Muscle of leg (tissue), 3 donors: ENCODE measurements at regions not wholly inside any gene's neighbourhood (a gene's known extent, or its start where the extent isn't known, plus 50 kb on each side); places are given as distances from the start of the nearest gene placed in this dataset.
"Not testable (repeated sequence)": the region's sequence is repeated elsewhere in the genome, so short reads cannot be mapped to it uniquely, and the experiment has no call there.

Source experiments
- DNase-seq: peaks from one replicate; pipeline ENCODE4 v3.0.0; 2013
- H3K27ac ChIP-seq: one replicate; pipeline ENCODE4 v1.5.1; 2013; ENCODE audit warnings: mild to moderate bottlenecking, low read length, control low read depth
- H3K27me3 ChIP-seq: one replicate; pipeline ENCODE4 v1.6.1; 2013; ENCODE audit warnings: low read length; ENCODE audit not compliant: control insufficient read depth, insufficient read depth
- H3K36me3 ChIP-seq: one replicate; pipeline ENCODE4 v1.6.1; 2013; ENCODE audit warnings: low read length; ENCODE audit not compliant: control insufficient read depth, insufficient read depth
- H3K4me1 ChIP-seq: one replicate; pipeline ENCODE4 v1.6.1; 2013; ENCODE audit warnings: low read length; ENCODE audit not compliant: control insufficient read depth, insufficient read depth
- H3K4me3 ChIP-seq: one replicate; pipeline ENCODE4 v1.5.1; 2013; ENCODE audit warnings: low read length, control low read depth
- H3K9me3 ChIP-seq: replicated peaks from 2 replicates; pipeline ENCODE4 v1.6.1; 2013; ENCODE audit warnings: low read depth, low read length; ENCODE audit not compliant: control insufficient read depth
- WGBS: methylation state at CpG from one replicate; pipeline ENCODE4 v1.1.5; 2013; ENCODE audit warnings: missing lambda C conversion rate; ENCODE audit not compliant: insufficient coverage; 5-methylcytosine and 5-hydroxymethylcytosine counted together

- WGBS = no CpG with 5 or more reads among the region's 9 CpGs
Observed at GRCh38 chr14:105902899-105903165, 376.4 kb downstream of the TMEM121 start.

GRCh38 chr14:105903971-105904370, 377.6 kb downstream of the TMEM121 start:
- H3K9me3 ChIP-seq = peaks cover 55% of the 10 kb centered on the region
- H3K4me1 ChIP-seq = no peaks in the 10 kb centered on the region
- no peak overlapping the region for H3K27ac ChIP-seq
- WGBS = 92% methylated on average over 9 of the region's 9 CpGs
- no peaks in the 10 kb centered on the region for H3K36me3 ChIP-seq
- H3K4me3 ChIP-seq = no peak overlapping the region
- no peak for DNase-seq
- no peaks in the 10 kb centered on the region for H3K27me3 ChIP-seq

More at GRCh38 chr14:105902899-105903165, 376.4 kb downstream of the TMEM121 start:
- not testable (repeated sequence) for H3K36me3 ChIP-seq, H3K27ac ChIP-seq, H3K4me1 ChIP-seq, H3K4me3 ChIP-seq, DNase-seq, H3K27me3 ChIP-seq
- peaks cover 62% of the 10 kb centered on the region for H3K9me3 ChIP-seq

- Histone ChIP-seq H3K27ac (no peak overlapping the region), H3K36me3 (no peaks in the 10 kb centered on the region), H3K4me1 (no peaks in the 10 kb centered on the region), H3K9me3 (peaks cover 52% of the 10 kb centered on the region), H3K4me3 (no peak overlapping the region), H3K27me3 (no peaks in the 10 kb centered on the region)
- no peak for DNase-seq
- 64% methylated on average over 2 of the region's 11 CpGs for WGBS
Observed at GRCh38 chr14:105904379-105904778, 378.0 kb downstream of the TMEM121 start.

GRCh38 chr14:105905456-105905855, 379.1 kb downstream of the TMEM121 start:
- Histone ChIP-seq H3K4me3 (no peak overlapping the region), H3K4me1 (no peaks in the 10 kb centered on the region), H3K27ac (no peak overlapping the region), H3K36me3 (no peaks in the 10 kb centered on the region), H3K27me3 (no peaks in the 10 kb centered on the region), H3K9me3 (peaks cover 43% of the 10 kb centered on the region)
- 90% methylated on average over 6 of the region's 11 CpGs for WGBS
- no peak for DNase-seq

- peaks cover 27% of the 10 kb centered on the region for H3K9me3 ChIP-seq
- H3K4me1 ChIP-seq = no peaks in the 10 kb centered on the region
- 83% methylated on average over 2 of the region's 3 CpGs for WGBS
- DNase-seq = no peak
- no peaks in the 10 kb centered on the region for H3K27me3 ChIP-seq
- no peaks in the 10 kb centered on the region for H3K36me3 ChIP-seq
- H3K4me3 ChIP-seq = no peak overlapping the region
- H3K27ac ChIP-seq = no peak overlapping the region
Observed at GRCh38 chr14:105907276-105907675, 380.9 kb downstream of the TMEM121 start.

GRCh38 chr14:105908006-105908405, 381.6 kb downstream of the TMEM121 start:
- H3K4me3 ChIP-seq = no peak overlapping the region
- H3K4me1 ChIP-seq = no peaks in the 10 kb centered on the region
- no peaks in the 10 kb centered on the region for H3K27me3 ChIP-seq
- H3K9me3 ChIP-seq = peaks cover 27% of the 10 kb centered on the region
- no peak for DNase-seq
- H3K27ac ChIP-seq = no peak overlapping the region
- H3K36me3 ChIP-seq = no peaks in the 10 kb centered on the region
- 70% methylated on average over 6 of the region's 6 CpGs for WGBS

- no peak for DNase-seq
- Histone ChIP-seq H3K4me3 (no peak overlapping the region), H3K36me3 (no peaks in the 10 kb centered on the region), H3K27me3 (no peaks in the 10 kb centered on the region), H3K9me3 (peaks cover 25% of the 10 kb centered on the region), H3K27ac (no peak overlapping the region), H3K4me1 (no peaks in the 10 kb centered on the region)
- 78% methylated on average over 8 of the region's 9 CpGs for WGBS
Observed at GRCh38 chr14:105908481-105908911, 382.1 kb downstream of the TMEM121 start.

DNA sequence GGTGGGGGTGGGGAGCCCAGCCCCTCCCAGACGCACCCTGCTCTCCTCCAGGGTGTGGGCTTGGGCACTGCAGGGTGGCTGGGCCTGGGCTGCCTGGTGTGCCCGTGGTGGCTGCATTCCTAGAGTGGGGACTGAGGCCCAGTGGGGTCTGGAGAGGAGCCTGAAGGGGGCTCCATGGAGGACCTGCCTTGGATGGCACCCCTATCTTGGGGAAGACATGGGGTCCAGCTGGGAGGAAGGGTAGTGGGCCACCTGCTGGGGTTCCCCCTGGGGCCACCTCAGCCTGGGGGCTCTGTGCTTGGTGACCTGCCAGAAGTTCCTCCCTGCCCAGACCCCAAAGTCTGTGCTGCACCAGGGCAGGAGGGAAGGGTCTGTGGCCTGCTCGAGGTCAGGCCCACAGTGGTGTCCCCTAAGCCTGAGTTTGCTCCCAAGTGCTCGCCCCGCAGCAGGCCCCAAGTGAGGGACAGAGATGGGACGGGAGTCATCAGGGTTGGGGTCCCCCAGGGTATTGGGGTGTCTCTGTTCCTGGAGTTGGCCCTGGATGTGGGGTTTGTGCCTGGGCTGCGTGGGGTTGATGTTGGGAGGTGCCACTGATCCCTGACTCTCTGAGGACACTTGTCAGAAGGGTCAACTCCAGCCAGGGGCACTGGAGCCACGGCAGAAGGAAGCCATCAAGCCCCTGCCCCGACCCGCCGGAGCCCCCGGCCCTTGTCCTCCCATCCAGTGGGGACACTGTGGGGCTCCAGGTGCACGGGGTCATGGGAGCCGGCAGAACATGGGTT, 382.9 kb downstream of the TMEM121 start:
- no peak for DNase-seq
- 81% methylated on average over 14 of the region's 14 CpGs for WGBS
- Histone ChIP-seq H3K36me3 (no peaks in the 10 kb centered on the region), H3K27ac (no peak overlapping the region), H3K4me1 (no peaks in the 10 kb centered on the region), H3K9me3 (peaks cover 19% of the 10 kb centered on the region), H3K27me3 (no peaks in the 10 kb centered on the region), H3K4me3 (no peak overlapping the region)

DNA sequence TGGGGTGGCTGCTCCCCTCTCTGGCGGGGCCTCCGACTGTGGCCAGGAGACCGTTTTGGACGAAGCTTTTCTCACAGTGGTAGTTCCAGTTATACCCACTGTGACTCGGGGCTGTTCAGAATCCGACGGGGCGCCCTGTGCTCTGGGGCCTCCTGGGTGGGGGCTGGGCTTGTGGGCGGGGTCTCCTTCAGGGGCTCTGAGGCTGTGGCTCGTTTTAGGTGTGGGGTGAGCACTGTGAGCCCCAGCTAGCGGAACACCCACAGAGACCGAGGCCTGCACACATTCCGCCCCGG, 383.4 kb downstream of the TMEM121 start:
- H3K4me3 ChIP-seq, H3K27me3 ChIP-seq, H3K4me1 ChIP-seq, H3K36me3 ChIP-seq, DNase-seq, H3K27ac ChIP-seq: not testable (repeated sequence)
- 82% methylated on average over 14 of the region's 14 CpGs for WGBS
- H3K9me3 ChIP-seq = peaks cover 16% of the 10 kb centered on the region

DNA sequence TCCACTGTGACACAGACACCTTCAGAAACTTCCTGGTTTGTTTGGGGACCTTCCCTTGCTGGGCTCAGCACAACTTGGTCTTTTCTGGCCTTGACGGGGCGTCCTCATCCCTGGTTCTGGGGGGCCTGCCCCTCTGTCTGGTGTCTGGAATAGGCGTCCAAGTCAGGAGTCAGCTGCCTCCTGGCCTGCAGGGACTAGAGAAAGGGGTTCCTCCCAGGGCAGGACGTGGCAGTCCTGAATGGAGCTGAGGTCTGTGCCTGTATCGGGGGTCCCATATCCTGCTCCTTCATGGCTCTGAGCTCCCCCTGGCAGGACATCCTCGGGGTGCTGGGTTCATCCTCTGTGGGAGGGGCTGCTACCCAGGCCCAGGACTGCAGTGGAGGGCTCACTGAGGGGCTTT, 384.0 kb downstream of the TMEM121 start:
- no peak for DNase-seq
- no peak overlapping the region for H3K4me3 ChIP-seq
- no peaks in the 10 kb centered on the region for H3K4me1 ChIP-seq
- no peak overlapping the region for H3K27ac ChIP-seq
- H3K27me3 ChIP-seq = no peaks in the 10 kb centered on the region
- peaks cover 11% of the 10 kb centered on the region for H3K9me3 ChIP-seq
- H3K36me3 ChIP-seq = no peaks in the 10 kb centered on the region
- whole genome bisulfite sequencing = 73% methylated on average over 6 of the region's 6 CpGs
